ENCODE measurements at regions not wholly inside any gene's neighbourhood (a gene's known extent, or its start where the extent isn't known, plus 50 kb on each side); places are given as distances from the start of the nearest gene placed in this dataset.

GRCh38 chrX:38927592-38927991, 126.3 kb downstream of the MID1IP1 start:
- H3K9ac ChIP-seq (ENCODE audit: insufficient read depth in 1 of 2, low read depth in 2 of 2, low read length in 2 of 2) = no peak overlapping the region
- CTCF ChIA-PET (ENCODE audit: low intra/inter-chr PET ratio) = no interaction called here
- H3K27ac ChIP-seq (ENCODE audit: extremely low read depth, low read depth, low read length) = no peak overlapping the region
- H3K27me3 ChIP-seq (ENCODE audit: control insufficient read depth in 2 of 2, insufficient read depth in 2 of 2, low read length in 2 of 2) = no peaks in the 10 kb centered on the region
- DNase-seq (ENCODE audit: extremely low read depth in 1 of 4, low spot score in 3 of 4) (no peak), ATAC-seq (no peak), FAIRE-seq (no peak)
- intact Hi-C loops (cut with micrococcal nuclease) = loop anchor here (10.0 kb wide), 1 partner anchor 163 kb away; no protein-coding TSS in a partner anchor
- H3K9me1 ChIP-seq (ENCODE audit: control insufficient read depth, insufficient read depth, low read length) = no peaks in the 10 kb centered on the region
- POLR2A ChIA-PET = no interaction called here
- no peak overlapping the region for H3K4me2 ChIP-seq (ENCODE audit: insufficient read depth, low read length)
- no TSS peak for BruUV-seq (replicated peaks)
- TF ChIP-seq ZBTB49 (CRISPR knock-in tag; IDR thresholded peaks at IDR 0.05; ENCODE audit: borderline replicate concordance) = no peak
- no peak for TF ChIP-seq KDM1A (IDR thresholded peaks at IDR 0.05)
- no peak for TF ChIP-seq KHSRP (IDR thresholded peaks at IDR 0.05)
- no peak for TF ChIP-seq ARID3A (IDR thresholded peaks at IDR 0.05; ENCODE audit: borderline replicate concordance, low read depth, low read length)
- TF ChIP-seq ZFP30 (CRISPR knock-in tag; IDR thresholded peaks at IDR 0.05; ENCODE audit: borderline replicate concordance) = no peak
- no peak for TF ChIP-seq ZKSCAN8 (CRISPR knock-in tag; IDR thresholded peaks at IDR 0.05)
- TF ChIP-seq PTBP1 (IDR thresholded peaks at IDR 0.05; ENCODE audit: low read depth, low read length) = no peak
- TF ChIP-seq ZFX (CRISPR knock-in tag; IDR thresholded peaks at IDR 0.05) = no peak
- TF ChIP-seq ATF3 (IDR thresholded peaks at IDR 0.05) = no peak
- TF ChIP-seq ATF3 (CRISPR knock-in tag; conservative IDR thresholded peaks at IDR 0.05) = no peak
- TF ChIP-seq ZNF778 (CRISPR knock-in tag; IDR thresholded peaks at IDR 0.05) = no peak
- H3K79me2 ChIP-seq (ENCODE audit: control insufficient read depth, insufficient read depth, low read length) = no peaks in the 10 kb centered on the region
- H3K36me3 ChIP-seq (ENCODE audit: control insufficient read depth, insufficient read depth, low read length) = no peaks in the 10 kb centered on the region
- H4K20me1 ChIP-seq (replicated peaks; ENCODE audit: control insufficient read depth, insufficient read depth, low read length) = no peaks in the 10 kb centered on the region
- peaks cover 0 to 6% of the 10 kb centered on the region in 2 experiments; a peak in 2 of 5 replicates for H3K4me1 ChIP-seq (replicated peaks in 1 of 2; ENCODE audit: control insufficient read depth in 2 of 2, insufficient read depth in 2 of 2, low read length in 2 of 2)
- no peak overlapping the region for H3K4me3 ChIP-seq
- WGBS (ENCODE audit: insufficient coverage, low coverage, missing lambda C conversion rate) = 14% methylated on average over 3 of the region's 3 CpGs
- in situ Hi-C loops (cut with MboI) = no loop called here
- no peaks in the 10 kb centered on the region for H3K9me3 ChIP-seq (replicated peaks; ENCODE audit: control insufficient read depth, insufficient read depth, low read depth, low read length)
- no peak overlapping the region for H2AFZ ChIP-seq (ENCODE audit: low read depth, low read length)
